ENCODE measurements at regions not wholly inside any gene's neighbourhood (a gene's known extent, or its start where the extent isn't known, plus 50 kb on each side); places are given as distances from the start of the nearest gene placed in this dataset.

GRCh38 chr18:27695503-27695902, 481.4 kb downstream of the CDH2 start:
- H3K4me3 ChIP-seq: no peak overlapping the region
- ATAC-seq (no peak), DNase-seq (no peak)
- no peak for TF ChIP-seq CTCF (IDR thresholded peaks at IDR 0.05)
- no peak overlapping the region for H3K27ac ChIP-seq
- intact Hi-C loops (cut with DNase I): no loop called here
- no peaks in the 10 kb centered on the region for H3K36me3 ChIP-seq
- no peaks in the 10 kb centered on the region for H3K4me1 ChIP-seq
- no peaks in the 10 kb centered on the region for H3K9me3 ChIP-seq
- H3K27me3 ChIP-seq: no peaks in the 10 kb centered on the region

- intact Hi-C loops (cut with DNase I): no loop called here
- Histone ChIP-seq H3K27me3 (no peaks in the 10 kb centered on the region), H3K9me3 (no peaks in the 10 kb centered on the region), H3K4me3 (no peak overlapping the region), H3K36me3 (no peaks in the 10 kb centered on the region), H3K27ac (no peak overlapping the region), H3K4me1 (no peaks in the 10 kb centered on the region)
- DNase-seq (no peak), ATAC-seq (no peak)
- no peak for TF ChIP-seq CTCF (IDR thresholded peaks at IDR 0.05)
These were observed 481.9 kb downstream of the CDH2 start for GRCh38 chr18:27695052-27695451.

- no peak overlapping the region for H3K27ac ChIP-seq
- no peaks in the 10 kb centered on the region for H3K36me3 ChIP-seq
- ATAC-seq (no peak), DNase-seq (no peak)
- H3K27me3 ChIP-seq: no peaks in the 10 kb centered on the region
- intact Hi-C loops (cut with DNase I): no loop called here
- TF ChIP-seq CTCF (IDR thresholded peaks at IDR 0.05): no peak
- H3K4me3 ChIP-seq: no peak overlapping the region
- H3K4me1 ChIP-seq: no peaks in the 10 kb centered on the region
- peaks cover 9% of the 10 kb centered on the region for H3K9me3 ChIP-seq
These were observed 488.3 kb downstream of the CDH2 start for GRCh38 chr18:27688581-27688980.

- Histone ChIP-seq H3K4me1 (no peaks in the 10 kb centered on the region), H3K36me3 (no peaks in the 10 kb centered on the region), H3K27me3 (no peaks in the 10 kb centered on the region), H3K9me3 (peaks cover 9% of the 10 kb centered on the region), H3K4me3 (no peak overlapping the region), H3K27ac (no peak overlapping the region)
- ATAC-seq (no peak), DNase-seq (no peak)
- intact Hi-C loops (cut with DNase I): no loop called here
- TF ChIP-seq CTCF (IDR thresholded peaks at IDR 0.05): no peak
These were observed 489.5 kb downstream of the CDH2 start for GRCh38 chr18:27687351-27687979.

- DNase-seq: no peak
- intact Hi-C loops (cut with DNase I): no loop called here
These were observed 491.0 kb downstream of the CDH2 start for GRCh38 chr18:27685807-27686412.

More at GRCh38 chr18:27685807-27686412, 491.0 kb downstream of the CDH2 start:
- ATAC-seq: no peak
- Histone ChIP-seq H3K27ac (no peak overlapping the region), H3K36me3 (no peaks in the 10 kb centered on the region), H3K9me3 (peaks cover 9% of the 10 kb centered on the region), H3K4me1 (no peaks in the 10 kb centered on the region), H3K4me3 (no peak overlapping the region), H3K27me3 (no peaks in the 10 kb centered on the region)
- TF ChIP-seq CTCF (IDR thresholded peaks at IDR 0.05): peak; percentile 50
